ENCODE measurements at regions not wholly inside any gene's neighbourhood (a gene's known extent, or its start where the extent isn't known, plus 50 kb on each side); places are given as distances from the start of the nearest gene placed in this dataset.
"Not testable (repeated sequence)": the region's sequence is repeated elsewhere in the genome, so short reads cannot be mapped to it uniquely, and the experiment has no call there.

DNA sequence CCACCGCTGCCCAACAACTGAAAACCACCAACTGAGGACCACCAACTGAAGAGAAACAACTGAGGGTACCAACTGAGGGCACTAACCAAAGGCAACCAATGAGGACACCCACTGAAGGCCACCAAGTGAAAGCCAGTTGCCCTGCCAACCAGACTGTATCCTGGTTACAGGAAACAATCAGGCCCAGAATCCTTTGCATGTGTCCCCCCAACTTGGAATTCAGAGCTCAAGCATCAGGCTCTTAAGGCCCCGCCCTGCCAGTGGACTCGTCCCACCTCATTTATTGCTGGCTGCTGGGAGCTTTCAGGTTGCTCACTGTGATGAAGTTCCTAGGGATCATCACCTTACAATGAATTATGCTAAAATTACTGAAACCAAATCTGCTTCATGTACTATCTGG lies 76.6 kb upstream of the ABI1 start:
- 62 to 87% (median 76%) methylated on average over 3 of the region's 3 CpGs for WGBS, 4 donors
- Histone ChIP-seq H3K9me3 (no peaks in the 10 kb centered on the region), H3K27ac (no peak overlapping the region), H3K4me3 (no peak overlapping the region), H3K27me3 (no peaks in the 10 kb centered on the region), H3K4me1 (no peaks in the 10 kb centered on the region), H3K36me3 (no peaks in the 10 kb centered on the region)
- ATAC-seq (no peak), DNase-seq (no peak)
- no peak for TF ChIP-seq POLR2A (IDR thresholded peaks at IDR 0.05)
- TF ChIP-seq, protein P1, sequence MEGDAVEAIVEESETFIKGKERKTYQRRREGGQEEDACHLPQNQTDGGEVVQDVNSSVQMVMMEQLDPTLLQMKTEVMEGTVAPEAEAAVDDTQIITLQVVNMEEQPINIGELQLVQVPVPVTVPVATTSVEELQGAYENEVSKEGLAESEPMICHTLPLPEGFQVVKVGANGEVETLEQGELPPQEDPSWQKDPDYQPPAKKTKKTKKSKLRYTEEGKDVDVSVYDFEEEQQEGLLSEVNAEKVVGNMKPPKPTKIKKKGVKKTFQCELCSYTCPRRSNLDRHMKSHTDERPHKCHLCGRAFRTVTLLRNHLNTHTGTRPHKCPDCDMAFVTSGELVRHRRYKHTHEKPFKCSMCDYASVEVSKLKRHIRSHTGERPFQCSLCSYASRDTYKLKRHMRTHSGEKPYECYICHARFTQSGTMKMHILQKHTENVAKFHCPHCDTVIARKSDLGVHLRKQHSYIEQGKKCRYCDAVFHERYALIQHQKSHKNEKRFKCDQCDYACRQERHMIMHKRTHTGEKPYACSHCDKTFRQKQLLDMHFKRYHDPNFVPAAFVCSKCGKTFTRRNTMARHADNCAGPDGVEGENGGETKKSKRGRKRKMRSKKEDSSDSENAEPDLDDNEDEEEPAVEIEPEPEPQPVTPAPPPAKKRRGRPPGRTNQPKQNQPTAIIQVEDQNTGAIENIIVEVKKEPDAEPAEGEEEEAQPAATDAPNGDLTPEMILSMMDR (IDR thresholded peaks at IDR 0.05), result no peak
- intact Hi-C loops (cut with DNase I), result no loop called here

GRCh38 chr10:26934190-26934589 lies 73.4 kb upstream of the ABI1 start:
- ATAC-seq; H3K36me3 ChIP-seq; DNase-seq; intact Hi-C loops (cut with DNase I); H3K27me3 ChIP-seq; H3K27ac ChIP-seq; H3K4me3 ChIP-seq; H3K9me3 ChIP-seq: not testable (repeated sequence)
- whole genome bisulfite sequencing, 4 donors, result 88 to 93% (median 92%) methylated on average over 11 of the region's 11 CpGs
- peaks cover 0 to 11% (median 2%) of the 10 kb centered on the region in 12 donors for H3K4me1 ChIP-seq

GRCh38 chr10:26932576-26932975 lies 71.8 kb upstream of the ABI1 start:
- no peak overlapping the region for H3K4me3 ChIP-seq
- TF ChIP-seq POLR2A (IDR thresholded peaks at IDR 0.05), result no peak
- TF ChIP-seq, protein P1 (IDR thresholded peaks at IDR 0.05), result no peak
- H3K36me3 ChIP-seq, result no peaks in the 10 kb centered on the region
- H3K27me3 ChIP-seq, result peaks cover 0 to 4% (median 0%) of the 10 kb centered on the region in 9 donors
- H3K27ac ChIP-seq, result no peak overlapping the region
- peaks cover 0 to 11% (median 2%) of the 10 kb centered on the region in 12 donors for H3K4me1 ChIP-seq
- no peak for DNase-seq
- H3K9me3 ChIP-seq, result no peaks in the 10 kb centered on the region
- intact Hi-C loops (cut with DNase I), result no loop called here
- WGBS, 4 donors, result 77 to 85% (median 81%) methylated on average over 2 of the region's 2 CpGs
- ATAC-seq, result no peak

DNA sequence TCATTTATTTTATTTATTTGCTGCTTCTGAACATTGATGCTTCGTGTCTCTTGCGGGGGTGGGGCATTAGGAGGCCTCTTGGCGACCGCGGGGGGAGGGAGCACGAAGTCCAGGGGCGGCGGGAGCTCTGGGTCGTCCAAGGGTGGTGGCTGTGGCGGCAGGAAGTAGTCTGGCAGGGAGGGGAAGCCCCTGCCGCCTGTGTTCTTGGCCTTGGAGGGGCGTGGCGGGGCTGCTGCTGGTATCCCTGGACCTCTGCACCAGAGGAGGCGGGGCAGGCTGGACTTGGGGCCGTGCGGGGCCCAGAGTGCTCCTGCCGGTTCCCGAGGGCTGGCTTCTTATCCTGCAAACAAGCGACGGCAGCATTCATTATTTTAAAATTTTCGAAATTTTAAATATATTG lies 70.5 kb upstream of the ABI1 start:
- 7 to 10% (median 8%) methylated on average over 19 to 21 of the region's 21 CpGs for WGBS, 4 donors
- intact Hi-C loops (cut with DNase I), result no loop called here
- ATAC-seq (peak in 2 of 4 donors; percentile 45 to 48), DNase-seq (peak in 2 of 5 donors; percentile 39 to 42)
- Histone ChIP-seq H3K36me3 (no peaks in the 10 kb centered on the region), H3K4me1 (peaks cover 0 to 11% (median 2%) of the 10 kb centered on the region in 12 donors), H3K9me3 (no peaks in the 10 kb centered on the region), H3K27ac (no peak overlapping the region), H3K27me3 (peaks cover 0 to 4% (median 0%) of the 10 kb centered on the region in 9 donors), H3K4me3 (peak overlapping the region in 7 of 12 donors; percentile 11 to 37 (median 25))
- TF ChIP-seq, protein P1 (IDR thresholded peaks at IDR 0.05), result no peak
- TF ChIP-seq POLR2A (IDR thresholded peaks at IDR 0.05), result no peak

DNA sequence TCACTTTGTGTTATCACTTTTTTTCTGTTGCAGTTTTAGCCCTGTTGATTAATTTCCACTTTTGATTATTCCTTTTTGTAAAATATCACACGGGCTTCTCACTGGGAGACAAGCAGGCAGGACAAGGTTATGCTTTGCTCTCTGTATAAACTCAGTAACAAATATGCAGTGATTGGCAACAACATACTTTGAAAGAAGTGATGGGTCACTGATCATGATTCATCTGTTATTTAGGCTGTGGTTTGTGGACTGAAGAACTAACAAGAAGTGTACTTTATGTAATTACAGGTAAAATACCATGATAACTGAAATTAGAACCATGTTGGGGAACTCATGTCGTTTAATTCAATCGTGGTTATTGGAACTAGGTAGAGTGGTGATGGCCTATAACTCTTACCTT lies 62.1 kb upstream of the ABI1 start:
- H3K4me1 ChIP-seq; intact Hi-C loops (cut with DNase I); H3K36me3 ChIP-seq; H3K4me3 ChIP-seq; DNase-seq; H3K27ac ChIP-seq; H3K9me3 ChIP-seq; ATAC-seq; H3K27me3 ChIP-seq: not testable (repeated sequence)
- WGBS, 4 donors, result 78 to 84% (median 81%) methylated on average over 3 of the region's 3 CpGs

GRCh38 chr10:26919156-26919860 lies 58.5 kb upstream of the ABI1 start:
- intact Hi-C loops (cut with DNase I); H3K36me3 ChIP-seq; H3K27ac ChIP-seq; H3K4me1 ChIP-seq; H3K27me3 ChIP-seq; H3K4me3 ChIP-seq; ATAC-seq; DNase-seq; H3K9me3 ChIP-seq: not testable (repeated sequence)
- WGBS, 4 donors, result 85 to 92% (median 87%) methylated on average over 16 of the region's 16 CpGs
